Stomach smooth muscle (tissue), 2 donors: ENCODE measurements at regions not wholly inside any gene's neighbourhood (a gene's known extent, or its start where the extent isn't known, plus 50 kb on each side); places are given as distances from the start of the nearest gene placed in this dataset.

Experiments used
- H3K27ac ChIP-seq: one replicate; pipeline ENCODE4 v1.7.0; 2013; ENCODE audit warnings: mild to moderate bottlenecking, low read length, inconsistent platforms
- H3K27me3 ChIP-seq, 2 donors: one replicate each; pipeline ENCODE4 v1.7.0; 2013; ENCODE audit warnings: low read length in 2 of 2; ENCODE audit not compliant: insufficient read depth in 2 of 2, control insufficient read depth in 1 of 2
- H3K36me3 ChIP-seq, 2 donors: one replicate each; pipeline ENCODE4 v1.7.0; 2013; ENCODE audit warnings: low read length in 2 of 2; ENCODE audit not compliant: control insufficient read depth in 2 of 2, insufficient read depth in 2 of 2
- H3K4me1 ChIP-seq: one replicate; pipeline ENCODE4 v1.7.0; 2013; ENCODE audit warnings: low read length; ENCODE audit not compliant: control insufficient read depth, insufficient read depth
- H3K4me3 ChIP-seq, 2 donors: one replicate each; pipeline ENCODE4 v1.7.0; 2013; ENCODE audit warnings: low read length in 2 of 2
- H3K9ac ChIP-seq, 2 donors: one replicate each; pipeline ENCODE4 v1.7.0; 2013; ENCODE audit warnings: low read length in 2 of 2, mild to moderate bottlenecking in 1 of 2
- H3K9me3 ChIP-seq, 2 donors: one replicate each; pipeline ENCODE4 v1.7.0; 2013; ENCODE audit warnings: low read length in 2 of 2; ENCODE audit not compliant: control insufficient read depth in 2 of 2
- donor health status: healthy.
- donor health status: Pancreatic carcinoma.

DNA sequence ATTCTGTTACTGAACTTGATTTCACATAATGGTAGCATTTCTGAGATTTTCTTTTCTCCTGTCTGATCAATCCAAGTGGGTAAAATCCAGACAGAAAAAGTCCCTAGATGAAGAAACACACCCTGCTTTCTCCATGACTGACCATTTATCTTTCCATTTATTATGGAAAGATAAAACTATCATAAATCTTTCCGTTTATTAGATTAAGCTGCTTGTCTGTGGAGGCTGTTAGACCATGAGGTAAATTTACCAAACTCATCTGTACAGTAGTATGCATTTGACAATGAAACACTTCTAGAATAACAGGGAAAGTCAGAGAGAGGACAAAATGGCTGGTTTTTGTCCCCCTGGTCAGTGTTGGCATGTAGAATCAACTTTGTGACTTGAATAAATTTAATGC is 491.2 kb upstream of the SEMA6A start:
- Histone ChIP-seq H3K36me3 (no peaks in the 10 kb centered on the region), H3K4me1 (no peaks in the 10 kb centered on the region), H3K27ac (no peak overlapping the region), H3K9me3 (no peaks in the 10 kb centered on the region), H3K4me3 (no peak overlapping the region), H3K27me3 (no peaks in the 10 kb centered on the region), H3K9ac (no peak overlapping the region)

DNA sequence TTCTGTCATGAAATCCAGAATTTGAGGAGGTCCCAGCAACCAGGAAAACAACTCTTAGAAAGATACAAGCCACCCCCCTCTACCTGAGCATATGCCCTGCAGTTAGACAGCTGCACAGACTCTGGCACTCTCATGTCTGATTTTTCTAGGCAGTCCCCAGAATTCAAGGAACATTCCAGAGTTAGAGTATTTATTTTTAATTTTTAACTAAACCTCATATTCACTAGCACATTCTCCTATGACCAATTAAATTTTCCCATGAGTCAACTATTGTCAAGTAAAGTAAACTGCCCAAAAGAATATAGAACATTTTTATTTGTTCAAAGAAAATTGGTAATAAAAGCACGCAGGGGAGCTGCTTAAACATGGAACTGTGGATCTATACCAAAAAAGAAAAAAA is 490.5 kb upstream of the SEMA6A start:
- Histone ChIP-seq H3K36me3 (no peaks in the 10 kb centered on the region), H3K9me3 (no peaks in the 10 kb centered on the region), H3K4me3 (no peak overlapping the region), H3K4me1 (no peaks in the 10 kb centered on the region), H3K27ac (no peak overlapping the region), H3K27me3 (no peaks in the 10 kb centered on the region), H3K9ac (no peak overlapping the region)

DNA sequence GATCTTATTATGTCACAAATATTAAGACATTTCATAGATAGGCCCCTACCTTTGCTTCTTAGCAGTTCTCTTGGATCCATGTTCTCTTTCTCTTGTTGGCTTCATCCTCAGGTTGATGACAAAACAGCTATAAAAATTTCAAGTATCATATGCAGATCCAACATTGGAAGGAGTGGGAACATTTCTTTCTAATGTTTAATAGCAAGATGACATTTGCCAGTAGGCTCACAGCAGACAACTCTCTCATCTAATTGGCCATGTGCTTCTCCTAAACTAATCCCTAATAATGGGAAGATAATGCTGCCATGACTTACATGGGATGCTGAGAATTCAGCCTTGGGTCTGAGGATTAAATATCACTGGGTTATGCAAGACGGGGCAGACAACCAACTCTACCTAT is 485.5 kb upstream of the SEMA6A start:
- no peaks in the 10 kb centered on the region for H3K9me3 ChIP-seq

GRCh38 chr5:117058740-117059139 is 484.1 kb upstream of the SEMA6A start:
- Histone ChIP-seq H3K4me1 (no peaks in the 10 kb centered on the region), H3K27me3 (no peaks in the 10 kb centered on the region), H3K9me3 (no peaks in the 10 kb centered on the region), H3K4me3 (no peak overlapping the region), H3K36me3 (no peaks in the 10 kb centered on the region), H3K27ac (no peak overlapping the region), H3K9ac (no peak overlapping the region)

More for the DNA sequence above, 485.5 kb upstream of the SEMA6A start:
- H3K9ac ChIP-seq = no peak overlapping the region
- H3K27me3 ChIP-seq = no peaks in the 10 kb centered on the region
- no peak overlapping the region for H3K4me3 ChIP-seq
- no peak overlapping the region for H3K27ac ChIP-seq
- no peaks in the 10 kb centered on the region for H3K36me3 ChIP-seq
- H3K4me1 ChIP-seq = no peaks in the 10 kb centered on the region

DNA sequence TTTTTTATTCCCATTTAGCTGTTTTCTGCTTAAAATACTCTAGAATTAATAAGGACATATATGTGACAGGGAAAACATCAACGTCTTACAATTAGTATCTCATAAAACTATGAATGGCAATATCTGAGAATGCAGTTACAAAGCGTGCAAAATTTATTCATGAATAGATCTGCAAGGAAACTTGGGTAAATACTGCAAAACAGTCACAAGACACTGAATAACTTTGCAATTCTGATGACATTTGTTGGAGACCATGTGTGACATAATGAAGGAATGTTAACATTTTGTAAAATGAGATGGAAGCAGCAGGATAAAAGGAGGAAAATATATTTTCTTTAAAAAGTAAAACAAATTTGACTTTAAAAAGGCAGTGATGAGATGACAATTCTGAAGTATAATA is 480.9 kb upstream of the SEMA6A start:
- H3K9ac ChIP-seq = no peak overlapping the region
- no peaks in the 10 kb centered on the region for H3K27me3 ChIP-seq
- no peaks in the 10 kb centered on the region for H3K36me3 ChIP-seq
- no peaks in the 10 kb centered on the region for H3K4me1 ChIP-seq
- H3K9me3 ChIP-seq = no peaks in the 10 kb centered on the region
- no peak overlapping the region for H3K27ac ChIP-seq
- no peak overlapping the region for H3K4me3 ChIP-seq

GRCh38 chr5:117054911-117055310 is 480.3 kb upstream of the SEMA6A start:
- Histone ChIP-seq H3K27me3 (no peaks in the 10 kb centered on the region), H3K9me3 (no peaks in the 10 kb centered on the region), H3K27ac (no peak overlapping the region), H3K9ac (no peak overlapping the region), H3K4me1 (no peaks in the 10 kb centered on the region), H3K36me3 (no peaks in the 10 kb centered on the region), H3K4me3 (no peak overlapping the region)

DNA sequence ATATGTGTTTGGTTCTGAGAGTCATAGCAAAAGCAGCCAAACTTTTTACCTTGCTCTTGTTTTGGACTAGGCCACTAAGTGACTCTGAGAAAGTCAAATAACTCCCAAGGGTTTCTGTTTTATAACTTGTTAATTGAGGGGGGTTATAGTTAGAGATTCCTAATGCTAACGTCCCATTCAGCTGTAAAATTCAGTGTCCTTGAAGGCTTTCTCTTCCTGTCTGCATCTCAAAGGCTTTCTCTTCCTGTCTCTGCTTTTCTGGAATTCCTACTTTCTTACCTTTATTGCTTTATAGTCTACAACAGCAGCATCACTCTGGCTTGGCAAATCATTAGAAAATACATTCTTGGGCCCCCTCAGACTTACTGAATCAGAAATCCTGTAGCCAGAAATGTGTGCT is 479.5 kb upstream of the SEMA6A start:
- no peaks in the 10 kb centered on the region for H3K9me3 ChIP-seq
- no peaks in the 10 kb centered on the region for H3K27me3 ChIP-seq
- H3K27ac ChIP-seq = no peak overlapping the region
- no peak overlapping the region for H3K9ac ChIP-seq
- no peaks in the 10 kb centered on the region for H3K4me1 ChIP-seq
- H3K4me3 ChIP-seq = no peak overlapping the region
- H3K36me3 ChIP-seq = no peaks in the 10 kb centered on the region

DNA sequence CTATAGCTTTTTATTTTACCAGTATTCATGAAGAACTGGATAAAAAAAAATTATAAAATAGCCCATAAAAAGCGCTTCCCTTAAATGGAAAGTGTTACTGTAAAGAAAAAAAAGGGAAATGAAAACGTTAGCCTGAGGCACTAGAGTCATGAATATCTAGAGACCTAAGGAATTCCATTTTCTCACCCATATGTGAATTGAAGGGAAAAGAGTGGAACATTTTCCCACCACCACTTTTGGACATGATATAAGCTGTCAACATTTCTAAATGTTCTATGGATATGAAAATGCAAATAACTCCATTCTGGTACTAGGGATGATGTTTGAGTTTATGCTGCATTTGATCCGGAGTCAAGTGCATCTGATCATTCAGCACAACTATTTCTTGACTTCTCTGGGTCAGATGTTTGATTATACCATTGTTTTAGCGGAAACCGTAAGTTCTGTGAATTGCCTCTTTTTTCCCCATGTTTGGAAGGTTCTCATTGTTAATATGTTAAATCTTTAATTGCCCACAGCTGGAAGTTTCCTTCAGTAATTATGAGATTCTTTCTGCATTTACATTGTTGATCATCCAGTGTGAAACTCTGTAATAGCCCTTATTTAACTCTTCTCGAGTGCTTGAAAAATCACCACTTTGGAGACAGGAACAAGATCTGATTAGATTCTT is 467.4 kb upstream of the SEMA6A start:
- Histone ChIP-seq H3K9me3 (no peaks in the 10 kb centered on the region), H3K36me3 (no peaks in the 10 kb centered on the region), H3K4me3 (no peak overlapping the region), H3K9ac (no peak overlapping the region), H3K4me1 (no peaks in the 10 kb centered on the region), H3K27ac (no peak overlapping the region), H3K27me3 (no peaks in the 10 kb centered on the region)

- Histone ChIP-seq H3K4me1 (no peaks in the 10 kb centered on the region), H3K9me3 (no peaks in the 10 kb centered on the region), H3K27ac (no peak overlapping the region), H3K27me3 (no peaks in the 10 kb centered on the region), H3K36me3 (no peaks in the 10 kb centered on the region), H3K9ac (no peak overlapping the region), H3K4me3 (no peak overlapping the region)
Observed at GRCh38 chr5:117039035-117039434, 464.4 kb upstream of the SEMA6A start.

- Histone ChIP-seq H3K27ac (no peak overlapping the region), H3K9me3 (no peaks in the 10 kb centered on the region), H3K4me3 (no peak overlapping the region), H3K4me1 (no peaks in the 10 kb centered on the region), H3K36me3 (no peaks in the 10 kb centered on the region), H3K27me3 (no peaks in the 10 kb centered on the region), H3K9ac (no peak overlapping the region)
Observed at GRCh38 chr5:117027384-117027783, 452.8 kb upstream of the SEMA6A start.

GRCh38 chr5:117020999-117021398 is 446.4 kb upstream of the SEMA6A start:
- no peaks in the 10 kb centered on the region for H3K36me3 ChIP-seq
- no peaks in the 10 kb centered on the region for H3K9me3 ChIP-seq
- no peaks in the 10 kb centered on the region for H3K4me1 ChIP-seq
- H3K9ac ChIP-seq = no peak overlapping the region
- H3K27me3 ChIP-seq = no peaks in the 10 kb centered on the region
- no peak overlapping the region for H3K4me3 ChIP-seq
- no peak overlapping the region for H3K27ac ChIP-seq
